SU-DHL-6 (cell line): ENCODE measurements at regions not wholly inside any gene's neighbourhood (a gene's known extent, or its start where the extent isn't known, plus 50 kb on each side); places are given as distances from the start of the nearest gene placed in this dataset.
"Not testable (repeated sequence)": the region's sequence is repeated elsewhere in the genome, so short reads cannot be mapped to it uniquely, and the experiment has no call there.

Experiments used
- EZH2phosphoT487 ChIP-seq: fragments of 200-600 bp; sonication (generic), shearing (Covaris generic); conservative IDR thresholded peaks from 2 replicates; pipeline ENCODE4 v1.6.1; 2018; ENCODE audit warnings: mild to moderate bottlenecking, antibody characterized with exemption, low read length, moderate library complexity, mixed read lengths
- TF ChIP-seq, protein P1 (sequence below): fragments of 200-600 bp; sonication (generic); IDR thresholded peaks from one replicate; pipeline ENCODE4 v1.5.1; 2017; ENCODE audit warnings: antibody characterized with exemption, mild to moderate bottlenecking, low read length, moderate library complexity; ENCODE audit not compliant: insufficient read depth, poor library complexity, severe bottlenecking

DNA sequence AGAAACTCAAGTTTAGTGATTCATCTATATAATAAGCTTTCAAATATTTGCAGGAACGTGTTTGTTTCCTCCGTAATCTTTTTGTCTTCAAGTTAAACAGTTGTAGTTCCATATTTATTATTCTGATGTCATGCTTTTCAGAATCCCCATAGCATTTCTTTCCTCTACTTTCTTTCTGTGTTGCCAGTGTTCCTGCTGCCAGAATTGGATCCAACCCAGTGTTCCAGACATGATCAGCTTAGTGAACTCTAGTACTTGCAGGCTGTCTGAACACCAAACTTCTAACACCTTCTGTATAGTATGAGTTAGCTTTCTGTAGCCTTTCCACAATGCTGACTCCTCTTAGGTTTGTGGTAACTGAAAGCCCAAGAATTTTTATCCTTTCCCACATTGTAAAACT, 340.2 kb upstream of the FRG2C start:
- TF ChIP-seq, protein P1, sequence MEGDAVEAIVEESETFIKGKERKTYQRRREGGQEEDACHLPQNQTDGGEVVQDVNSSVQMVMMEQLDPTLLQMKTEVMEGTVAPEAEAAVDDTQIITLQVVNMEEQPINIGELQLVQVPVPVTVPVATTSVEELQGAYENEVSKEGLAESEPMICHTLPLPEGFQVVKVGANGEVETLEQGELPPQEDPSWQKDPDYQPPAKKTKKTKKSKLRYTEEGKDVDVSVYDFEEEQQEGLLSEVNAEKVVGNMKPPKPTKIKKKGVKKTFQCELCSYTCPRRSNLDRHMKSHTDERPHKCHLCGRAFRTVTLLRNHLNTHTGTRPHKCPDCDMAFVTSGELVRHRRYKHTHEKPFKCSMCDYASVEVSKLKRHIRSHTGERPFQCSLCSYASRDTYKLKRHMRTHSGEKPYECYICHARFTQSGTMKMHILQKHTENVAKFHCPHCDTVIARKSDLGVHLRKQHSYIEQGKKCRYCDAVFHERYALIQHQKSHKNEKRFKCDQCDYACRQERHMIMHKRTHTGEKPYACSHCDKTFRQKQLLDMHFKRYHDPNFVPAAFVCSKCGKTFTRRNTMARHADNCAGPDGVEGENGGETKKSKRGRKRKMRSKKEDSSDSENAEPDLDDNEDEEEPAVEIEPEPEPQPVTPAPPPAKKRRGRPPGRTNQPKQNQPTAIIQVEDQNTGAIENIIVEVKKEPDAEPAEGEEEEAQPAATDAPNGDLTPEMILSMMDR, result not testable (repeated sequence)
- not testable (repeated sequence) for TF ChIP-seq EZH2phosphoT487
